H1 (cell line): ENCODE measurements at regions not wholly inside any gene's neighbourhood (a gene's known extent, or its start where the extent isn't known, plus 50 kb on each side); places are given as distances from the start of the nearest gene placed in this dataset.

Experiments used
- CTCF ChIA-PET: fragments of 300-600 bp; sonication (Branson Sonifier 250); formaldehyde crosslinking; loops from one replicate; lab custom pipeline; 2021; ENCODE audit not compliant: partially characterized antibody; lab: Charles Lee
- POLR2A ChIA-PET: fragments of 300-600 bp; sonication (Branson Sonifier 250); formaldehyde crosslinking; loops from one replicate; lab custom pipeline; 2021; ENCODE audit warnings: inconsistent platforms; ENCODE audit not compliant: partially characterized antibody; lab: Charles Lee
- DNase-seq, 2 experiments: peaks; one replicate each; pipeline versions ENCODE4 v3.0.0 to v3.0.0-alpha.2; 2010 to 2022; ENCODE audit warnings: low spot score in 2 of 2, low read depth in 1 of 2, mixed read lengths in 1 of 2
- FAIRE-seq: peaks from 2 replicates; lab custom pipeline; 2011; peaks lifted over from hg19 to GRCh38; lab: Jason Lieb, UNC
- H2AFZ ChIP-seq: 2 replicates; pipeline ENCODE4 v1.8.1; 2012; ENCODE audit warnings: low read length, inconsistent platforms
- H2AK5ac ChIP-seq: 2 replicates; pipeline ENCODE4 v1.6.1; 2013; ENCODE audit warnings: low read depth, low read length
- H2BK120ac ChIP-seq: replicated peaks from 2 replicates; pipeline ENCODE3; 2013; ENCODE audit warnings: low read depth, low read length, inconsistent platforms
- H2BK12ac ChIP-seq: 2 replicates; pipeline ENCODE4 v1.6.1; 2013; ENCODE audit warnings: low read depth, low read length
- H2BK15ac ChIP-seq: 2 replicates; pipeline ENCODE4 v1.6.1; 2013; ENCODE audit warnings: low read length
- H2BK20ac ChIP-seq: 2 replicates; pipeline ENCODE4 v1.6.1; 2013; ENCODE audit warnings: low read length
- H2BK5ac ChIP-seq: 2 replicates; pipeline ENCODE4 v1.6.1; 2013; ENCODE audit warnings: low read depth, low read length
- H3K14ac ChIP-seq: 2 replicates; pipeline ENCODE4 v1.6.1; 2013; ENCODE audit warnings: inconsistent platforms; ENCODE audit not compliant: insufficient read length
- H3K18ac ChIP-seq: 2 replicates; pipeline ENCODE4 v1.6.1; 2013; ENCODE audit warnings: low read length; ENCODE audit errors: extremely low read depth
- H3K23ac ChIP-seq: 2 replicates; pipeline ENCODE4 v1.6.1; 2013; ENCODE audit warnings: inconsistent platforms; ENCODE audit not compliant: insufficient read length
- H3K23me2 ChIP-seq: 2 replicates; pipeline ENCODE4 v1.6.1; 2013; ENCODE audit warnings: low read depth, low read length
- H3K27ac ChIP-seq: 2 replicates; pipeline ENCODE4 v1.6.1; 2011; ENCODE audit warnings: low read depth, low read length, inconsistent platforms
- H3K27me3 ChIP-seq, 4 experiments: replicated peaks in 1 of 4; 1 replicate in 1 of 4; 2 replicates in 3 of 4; pipeline versions ENCODE4 v1.6.1 to v1.8.1; 2011 to 2013; ENCODE audit warnings: low read length in 3 of 4, mild to moderate bottlenecking in 3 of 4, inconsistent platforms in 2 of 4, mixed read lengths in 2 of 4, moderate library complexity in 1 of 4; ENCODE audit not compliant: control insufficient read depth in 3 of 4, insufficient read depth in 3 of 4; ENCODE audit errors: extremely low read depth in 1 of 4
- H3K36me3 ChIP-seq, 4 experiments: 2 replicates each; pipeline versions ENCODE4 v1.6.1 to v1.8.1; 2011 to 2013; ENCODE audit warnings: mild to moderate bottlenecking in 4 of 4, low read length in 3 of 4, moderate library complexity in 2 of 4, control low read depth in 1 of 4, inconsistent platforms in 1 of 4; ENCODE audit not compliant: insufficient read depth in 4 of 4, control insufficient read depth in 2 of 4
- H3K4ac ChIP-seq: replicated peaks from 2 replicates; pipeline ENCODE3; 2013; ENCODE audit warnings: low read length, low read depth, mixed read lengths, inconsistent platforms; ENCODE audit not compliant: insufficient read length
- H3K4me1 ChIP-seq, 4 experiments: replicated peaks in 1 of 4; 1 replicate in 1 of 4; 2 replicates in 3 of 4; pipeline versions ENCODE4 v1.6.1 to v1.8.1; 2011 to 2013; ENCODE audit warnings: low read length in 3 of 4, inconsistent platforms in 2 of 4, mixed read lengths in 1 of 4; ENCODE audit not compliant: insufficient read depth in 4 of 4, control insufficient read depth in 3 of 4
- H3K4me2 ChIP-seq, 2 experiments: 2 replicates each; pipeline versions ENCODE4 v1.6.1 to v1.8.1; 2011 to 2013; ENCODE audit warnings: low read depth in 2 of 2, low read length in 2 of 2, control low read depth in 1 of 2, inconsistent platforms in 1 of 2, mild to moderate bottlenecking in 1 of 2; ENCODE audit not compliant: insufficient read depth in 1 of 2
- H3K4me3 ChIP-seq, 4 experiments: fragments of 200-600, 300-600 bp in 1 of 4; sonication (generic), shearing (Covaris generic), sonication (Bioruptor Twin) in 1 of 4; 2 replicates each; pipeline versions ENCODE4 v1.5.1 to v1.8.1; 2011 to 2016; ENCODE audit warnings: low read length in 4 of 4, low read depth in 3 of 4, control low read depth in 2 of 4, inconsistent platforms in 2 of 4, mild to moderate bottlenecking in 2 of 4, mixed read lengths in 1 of 4, moderate library complexity in 1 of 4; ENCODE audit not compliant: insufficient read depth in 2 of 4; ENCODE audit errors: extremely low read depth in 1 of 4
- H3K56ac ChIP-seq: replicated peaks from 2 replicates; pipeline ENCODE3; 2013; ENCODE audit warnings: low read depth, mild to moderate bottlenecking, mixed read lengths, low read length, inconsistent platforms; ENCODE audit not compliant: insufficient read length
- H3K79me1 ChIP-seq: 2 replicates; pipeline ENCODE4 v1.6.1; 2013; ENCODE audit warnings: low read depth, low read length, control low read depth
- H3K79me2 ChIP-seq, 2 experiments: 2 replicates each; pipeline versions ENCODE4 v1.6.1 to v1.8.1; 2012 to 2013; ENCODE audit warnings: low read length in 2 of 2, mild to moderate bottlenecking in 2 of 2, inconsistent platforms in 1 of 2; ENCODE audit not compliant: insufficient read depth in 2 of 2, control insufficient read depth in 1 of 2
- H3K9ac ChIP-seq, 4 experiments: replicated peaks in 1 of 4; 1 replicate in 1 of 4; 2 replicates in 3 of 4; pipeline versions ENCODE4 v1.6.1 to v1.8.1; 2011 to 2013; ENCODE audit warnings: low read depth in 3 of 4, low read length in 3 of 4, control low read depth in 2 of 4, mild to moderate bottlenecking in 2 of 4, moderate library complexity in 2 of 4, inconsistent platforms in 1 of 4; ENCODE audit errors: extremely low read depth in 1 of 4
- H3K9me3 ChIP-seq, 2 experiments: 2 replicates each; pipeline versions ENCODE4 v1.6.1 to v1.8.1; 2012 to 2013; ENCODE audit warnings: mild to moderate bottlenecking in 2 of 2, moderate library complexity in 2 of 2, control low read depth in 1 of 2, inconsistent platforms in 1 of 2, low read depth in 1 of 2, low read length in 1 of 2, mixed read lengths in 1 of 2; ENCODE audit not compliant: insufficient read depth in 2 of 2
- H4K20me1 ChIP-seq, 2 experiments: replicated peaks in 1 of 2; 2 replicates each; pipeline versions ENCODE3 to v1.8.1; 2011 to 2013; ENCODE audit warnings: inconsistent platforms in 2 of 2, low read length in 2 of 2, mild to moderate bottlenecking in 1 of 2; ENCODE audit not compliant: insufficient read depth in 2 of 2, control insufficient read depth in 1 of 2
- H4K5ac ChIP-seq: 2 replicates; pipeline ENCODE4 v1.6.1; 2013; ENCODE audit warnings: low read length, low read depth, mixed read lengths, inconsistent platforms; ENCODE audit not compliant: insufficient read length
- H4K8ac ChIP-seq: 2 replicates; pipeline ENCODE4 v1.8.0; 2013; ENCODE audit warnings: mild to moderate bottlenecking, moderate library complexity, low read length, inconsistent platforms; ENCODE audit not compliant: insufficient read depth; ENCODE audit errors: extremely low read depth
- H4K91ac ChIP-seq: replicated peaks from 2 replicates; pipeline ENCODE3; 2013; ENCODE audit warnings: low read length, mixed read lengths, inconsistent platforms; ENCODE audit not compliant: insufficient read length
- TEAD4 ChIP-seq: IDR thresholded peaks from 2 replicates; pipeline ENCODE4 v1.6.1; 2012; ENCODE audit warnings: low read depth, low read length, inconsistent platforms, mixed read lengths
- WGBS, 2 experiments: shearing (Covaris generic) in 1 of 2; methylation state at CpG; one replicate each; pipeline versions ENCODE4 v1.1.6 to v1.1.7; 2013 to 2015; ENCODE audit warnings: low lambda C conversion rate in 2 of 2, mixed read lengths in 2 of 2, inconsistent platforms in 1 of 2, low coverage in 1 of 2, missing lambda C conversion rate in 1 of 2; ENCODE audit not compliant: insufficient replicate concordance in 2 of 2, insufficient coverage in 1 of 2, insufficient read length in 1 of 2; ENCODE audit errors: extremely low coverage in 1 of 2, missing lambda C conversion rate in 1 of 2; 5-methylcytosine and 5-hydroxymethylcytosine counted together

DNA sequence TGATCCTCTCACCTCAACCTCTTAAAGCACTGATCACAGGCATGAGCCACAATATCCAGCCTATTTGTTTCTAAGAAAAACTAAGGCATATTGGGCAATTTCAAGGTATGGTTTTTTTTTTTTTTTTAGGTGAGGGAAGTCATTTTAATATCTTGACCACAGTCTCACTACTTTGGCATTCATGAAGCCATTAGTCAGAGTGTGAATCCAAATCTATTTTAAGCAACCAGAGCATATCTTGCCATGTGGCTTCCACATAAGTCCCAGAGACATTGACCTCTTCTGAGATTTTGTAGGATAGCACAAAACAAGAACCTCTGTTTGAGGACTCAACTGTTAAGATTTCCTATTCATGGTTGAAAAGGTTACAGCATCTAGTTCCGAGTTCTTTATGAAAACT lies 130.3 kb upstream of the RBM19 start:
- Histone ChIP-seq H2AFZ (no peak overlapping the region), H3K23me2 (no peaks in the 10 kb centered on the region), H2BK120ac (no peak overlapping the region), H4K8ac (no peak overlapping the region), H3K4me1 (no peaks in the 10 kb centered on the region), H3K23ac (no peak overlapping the region), H3K4me2 (no peak overlapping the region), H3K4me3 (no peak overlapping the region), H3K56ac (no peak overlapping the region), H4K20me1 (no peaks in the 10 kb centered on the region), H3K27ac (no peak overlapping the region), H3K9ac (no peak overlapping the region), H2AK5ac (no peak overlapping the region), H3K36me3 (no peaks in the 10 kb centered on the region; a peak in 1 of 8 replicates), H3K27me3 (no peaks in the 10 kb centered on the region), H4K91ac (no peak overlapping the region), H3K14ac (no peak overlapping the region), H3K18ac (no peak overlapping the region), H2BK5ac (no peak overlapping the region), H2BK20ac (no peak overlapping the region), H3K79me2 (no peaks in the 10 kb centered on the region), H2BK15ac (no peak overlapping the region), H4K5ac (no peak overlapping the region), H2BK12ac (no peak overlapping the region), H3K9me3 (peaks cover 14 to 16% of the 10 kb centered on the region in 2 experiments; a peak in 2 of 4 replicates), H3K79me1 (no peaks in the 10 kb centered on the region; the same call in 1 of the 2 replicates), H3K4ac (no peak overlapping the region)
- DNase-seq (no peak), FAIRE-seq (no peak)
- ChIA-PET CTCF (interaction anchor here (1.1 to 2.0 kb wide), 2 partner anchors 33 to 51 kb away, joined by 3 to 6 read pairs; no protein-coding TSS in a partner anchor), POLR2A (no interaction called here)
- 96% methylated on average over 1 of the region's 1 CpG; no CpG with 5 or more reads in 1 of the 2 experiments for WGBS, 2 experiments
- no peak for TF ChIP-seq TEAD4
